ENCODE measurements at regions not wholly inside any gene's neighbourhood (a gene's known extent, or its start where the extent isn't known, plus 50 kb on each side); places are given as distances from the start of the nearest gene placed in this dataset.
"Not testable (repeated sequence)": the region's sequence is repeated elsewhere in the genome, so short reads cannot be mapped to it uniquely, and the experiment has no call there.

DNA sequence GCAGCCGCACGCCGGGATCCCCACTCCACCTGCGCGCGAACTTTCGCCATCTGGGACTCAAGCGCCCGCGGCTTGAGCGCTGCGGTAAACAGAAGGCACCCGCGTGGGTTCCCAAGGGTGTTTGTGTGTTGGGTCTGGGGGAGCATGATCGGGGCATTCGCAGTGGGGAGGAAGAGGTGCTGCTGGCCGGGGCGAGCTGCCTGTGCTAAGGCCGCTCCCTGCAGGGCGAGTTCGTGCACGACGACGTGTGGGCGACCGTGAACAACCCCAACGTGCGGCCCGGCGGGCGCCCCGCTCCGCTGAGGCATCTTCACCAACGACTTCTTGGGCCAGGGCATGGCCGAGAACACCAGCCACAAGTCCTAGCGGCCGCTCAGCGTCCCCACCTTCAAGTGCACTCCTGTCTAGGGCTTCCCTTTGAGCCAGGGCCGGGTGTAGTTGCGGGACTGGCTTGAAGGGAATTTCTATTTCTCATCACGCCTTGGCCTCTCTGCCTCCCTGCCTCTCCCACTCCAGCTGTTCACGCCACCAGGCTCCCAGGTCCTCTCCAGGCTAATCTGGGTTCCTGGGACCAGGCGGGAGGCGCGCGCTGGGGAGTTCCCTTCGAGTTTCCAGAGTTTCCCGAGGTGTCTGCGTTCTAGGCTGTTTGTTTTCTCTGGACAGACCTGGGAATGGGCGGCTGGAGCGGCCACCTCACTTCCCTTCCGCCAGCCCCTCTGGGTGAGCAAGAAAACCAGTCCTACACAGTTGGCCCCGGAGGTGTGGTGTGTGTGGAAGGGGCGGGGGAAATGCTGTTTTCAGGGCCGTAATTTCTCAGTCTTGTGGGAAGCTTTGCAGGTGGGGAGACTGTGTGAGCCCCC, 417.8 kb upstream of the TMTC1 start:
- DNase-seq = no peak

DNA sequence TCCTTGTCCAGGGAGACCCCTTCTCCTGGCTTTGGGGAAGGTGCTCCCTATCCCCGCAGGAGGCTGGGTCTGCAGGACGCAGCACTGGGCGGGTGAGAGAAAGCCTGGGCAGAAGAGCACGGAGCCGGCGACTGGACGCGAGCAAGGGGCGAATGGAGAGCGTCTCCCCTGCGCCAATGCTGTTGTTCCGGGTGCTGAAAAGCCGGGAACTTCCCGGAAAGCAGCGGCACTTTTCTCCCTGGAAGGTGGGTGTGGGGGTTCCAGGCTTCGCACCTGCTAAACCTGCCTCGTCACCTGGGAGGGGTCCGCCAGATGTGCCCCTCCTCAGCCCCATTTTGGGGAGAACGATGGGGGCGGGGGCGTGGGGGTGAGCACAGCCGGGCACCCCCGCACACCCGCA, 417.1 kb upstream of the TMTC1 start:
- DNase-seq = no peak

DNA sequence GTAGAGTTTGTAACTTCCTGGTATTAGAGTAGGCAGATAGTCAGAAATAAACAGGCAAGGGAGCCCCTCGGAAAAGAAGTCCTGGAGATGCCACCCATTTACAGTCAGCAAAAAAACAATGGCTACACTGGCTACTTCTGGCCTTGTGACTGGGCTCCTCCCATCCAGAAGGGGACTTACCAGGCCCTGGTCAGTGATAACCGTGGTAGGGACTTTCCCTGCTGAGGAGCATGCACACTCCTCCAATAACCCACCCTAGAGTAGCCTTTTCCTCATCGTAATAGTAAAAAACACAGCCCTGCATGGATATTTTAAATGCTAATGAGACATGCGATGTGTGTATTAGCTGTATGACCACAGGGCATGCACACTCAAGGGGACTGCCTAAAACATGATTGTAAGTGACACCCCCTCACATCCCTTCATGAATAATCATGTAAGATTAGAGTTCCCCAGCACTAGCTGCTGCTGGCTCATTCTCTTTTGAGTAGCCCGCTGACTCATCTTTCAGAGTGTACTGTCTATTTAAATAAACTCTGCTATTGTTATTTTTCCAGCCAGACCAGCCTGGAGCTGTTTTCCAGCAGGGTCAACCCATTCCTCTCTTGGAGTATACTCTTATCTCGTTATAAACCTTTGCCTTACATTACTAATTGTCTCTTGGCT, 413.8 kb upstream of the TMTC1 start:
- DNase-seq = no peak

DNA sequence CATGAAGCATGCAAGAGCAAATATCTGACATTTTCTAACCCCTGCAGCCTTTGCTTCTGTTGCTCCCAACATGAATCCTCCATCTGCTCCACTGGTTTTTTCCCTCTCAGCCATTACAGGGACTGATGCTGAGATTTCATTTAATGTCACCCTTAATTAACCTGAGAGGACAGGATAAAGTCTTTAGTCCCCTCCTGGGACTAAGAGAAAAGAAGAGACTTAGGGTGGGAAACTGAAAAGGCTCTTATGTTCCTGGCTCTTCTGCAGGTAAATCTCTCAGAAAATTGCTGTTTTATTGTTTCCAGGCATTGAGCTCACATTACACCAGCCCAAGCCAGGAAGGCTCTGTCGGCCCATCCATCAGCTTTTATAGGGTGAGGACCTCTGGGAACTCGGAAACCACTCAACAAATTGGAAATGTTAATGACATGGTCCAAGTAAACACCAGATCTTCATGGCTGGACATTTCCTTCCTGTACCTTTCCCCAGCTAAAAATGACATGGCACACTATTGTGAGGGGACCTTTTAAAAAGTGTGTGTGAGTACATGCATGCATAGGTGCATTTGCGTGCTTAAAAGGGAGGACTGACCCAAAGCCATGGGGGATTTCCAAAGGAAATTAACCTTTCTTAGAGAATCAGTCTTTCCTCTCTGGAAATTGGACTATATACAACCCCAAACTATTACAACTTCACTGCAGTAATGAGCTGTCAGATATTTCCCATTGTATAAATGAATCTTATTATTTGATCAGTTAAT, 408.1 kb upstream of the TMTC1 start:
- DNase-seq = no peak

DNA sequence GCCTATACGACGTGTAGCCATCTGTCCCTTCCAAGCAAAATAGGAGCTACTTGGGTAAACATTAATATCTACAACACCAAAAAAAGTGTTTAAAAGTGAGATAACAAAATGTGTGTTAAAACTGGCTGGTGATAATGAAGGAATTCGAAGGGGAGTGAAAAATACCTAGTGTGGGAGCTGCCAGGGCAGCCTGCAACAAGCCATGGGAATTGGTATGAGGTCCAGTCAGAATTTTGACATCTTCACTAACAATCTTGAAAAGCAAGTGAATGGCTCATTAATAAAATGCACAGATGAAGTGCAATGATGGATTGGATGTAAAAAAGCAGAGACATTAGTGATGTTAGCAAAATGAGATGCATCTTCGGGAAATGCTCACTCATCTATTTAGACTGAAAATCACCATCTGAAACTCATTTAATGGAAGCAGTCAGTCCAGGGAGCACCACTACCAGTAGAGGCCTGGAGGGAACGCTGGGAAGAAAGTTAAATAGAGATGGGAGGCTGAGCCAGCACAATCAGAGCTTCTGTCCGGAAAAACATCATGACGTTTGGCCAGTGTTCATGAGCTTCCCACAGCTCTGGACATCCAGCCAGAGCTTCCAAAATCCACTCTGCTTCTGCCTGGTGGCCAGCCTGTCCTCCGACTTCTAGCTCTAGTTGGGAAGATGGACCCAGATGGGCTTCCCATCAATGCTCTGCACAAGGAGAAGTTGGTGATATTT, 405.0 kb upstream of the TMTC1 start:
- DNase-seq = no peak

DNA sequence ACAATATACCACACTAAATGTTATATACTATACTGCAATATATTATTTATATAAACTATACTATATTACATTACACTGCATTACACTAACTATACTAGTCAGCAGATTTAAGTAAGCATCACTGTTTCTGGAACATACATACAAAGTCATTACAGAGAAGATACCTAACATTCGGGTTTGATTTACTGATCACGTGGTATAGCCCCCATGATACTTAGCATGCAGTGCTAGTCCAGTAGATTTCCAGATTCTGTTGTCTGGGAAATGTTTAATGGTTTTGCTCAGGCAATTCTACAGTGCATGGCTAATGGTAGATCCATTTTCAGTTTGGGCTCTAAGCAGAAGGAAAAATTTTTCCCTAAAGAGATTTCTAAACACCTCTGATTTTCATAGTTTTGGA, 403.7 kb upstream of the TMTC1 start:
- DNase-seq = no peak

DNA sequence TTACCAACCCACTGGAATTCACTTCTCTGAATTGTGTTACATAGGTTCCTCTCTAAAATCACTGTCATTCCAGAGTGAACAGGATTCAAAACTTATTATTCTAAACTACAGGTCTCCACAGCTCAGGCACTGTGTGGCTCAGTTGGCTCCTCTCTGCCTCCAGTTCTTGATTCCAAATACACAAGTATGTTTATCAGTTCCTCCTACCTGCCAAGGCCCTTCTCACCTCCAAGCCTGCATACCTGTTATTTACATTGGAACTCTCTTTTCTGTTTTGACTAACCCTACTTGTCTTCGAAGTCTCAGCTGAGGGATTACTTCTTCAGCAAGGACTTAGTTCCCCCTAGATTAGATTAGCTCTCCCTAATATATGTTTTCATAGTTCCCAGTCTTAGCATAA, 397.6 kb upstream of the TMTC1 start:
- DNase-seq = no peak

DNA sequence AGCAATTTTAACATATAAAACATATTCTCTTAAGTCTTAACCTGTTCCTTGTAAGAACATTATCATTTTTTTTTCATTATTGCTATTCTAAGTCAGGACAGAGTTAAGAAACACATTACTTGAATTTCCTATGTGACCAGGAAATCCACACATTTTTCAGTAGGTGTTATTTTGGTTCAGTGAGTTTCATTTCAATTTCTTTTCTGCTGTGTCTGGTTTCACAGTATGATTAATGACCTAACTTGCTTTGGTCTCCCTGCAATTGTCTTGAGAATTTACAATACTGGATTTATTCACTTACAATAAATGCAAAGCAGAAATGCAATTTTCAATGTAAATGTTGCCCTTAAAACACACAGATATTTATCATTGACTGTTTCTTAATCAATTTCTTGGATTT, 396.9 kb upstream of the TMTC1 start:
- no peak for DNase-seq

DNA sequence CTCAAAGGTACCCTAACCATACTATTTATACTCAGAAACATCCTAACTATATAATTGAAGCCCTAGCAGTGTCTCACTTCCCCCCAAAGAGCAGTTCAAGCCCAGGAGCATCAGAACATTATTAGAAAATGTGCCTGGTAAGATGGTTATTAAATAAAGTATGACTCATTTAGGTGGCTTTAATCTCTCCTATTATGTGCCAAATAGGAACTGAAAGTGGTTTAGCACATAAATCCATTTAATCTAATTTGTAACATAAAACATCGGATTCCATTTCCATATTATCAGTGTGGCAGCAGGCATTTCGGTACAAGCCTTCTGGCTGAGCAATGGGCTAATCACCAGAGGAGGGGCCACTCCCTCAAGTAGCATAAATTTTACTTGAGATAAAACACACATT, 395.2 kb upstream of the TMTC1 start:
- DNase-seq = no peak

DNA sequence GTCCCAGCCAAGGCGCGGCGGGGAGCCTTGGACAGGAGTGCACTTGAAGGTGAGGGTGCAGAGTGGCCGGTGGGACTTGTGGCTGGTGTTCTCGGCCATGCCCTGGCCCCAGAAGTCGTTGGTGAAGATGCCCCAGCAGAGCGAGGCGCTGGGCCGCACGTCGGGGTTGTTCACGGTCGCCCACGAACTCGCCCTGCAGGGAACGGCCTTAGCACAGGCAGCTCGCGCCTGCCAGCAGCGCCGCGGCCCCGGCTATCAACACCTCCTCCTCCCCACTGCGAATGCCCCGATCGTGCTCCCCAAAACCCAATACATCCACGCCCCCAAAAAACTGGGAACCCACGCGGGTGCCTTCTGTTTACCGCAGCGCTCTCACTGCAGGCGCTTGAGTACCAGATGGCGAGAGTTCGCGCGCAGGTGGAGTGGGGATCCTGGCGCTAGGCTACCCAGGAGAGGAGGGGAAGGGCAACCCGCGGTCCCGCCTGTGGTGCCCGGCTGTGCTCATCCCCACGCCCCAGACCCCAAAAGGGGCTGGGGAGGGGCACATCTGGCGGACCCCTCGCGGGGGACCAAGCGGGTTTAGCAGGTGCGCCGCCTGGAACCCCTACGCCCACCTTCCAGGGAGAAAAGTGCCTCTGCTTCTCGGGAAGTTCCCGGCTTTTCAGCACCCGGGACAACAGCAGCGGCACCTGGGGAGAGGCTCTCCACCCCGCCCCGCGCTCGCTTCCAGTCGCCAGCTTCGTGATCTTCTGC, 386.3 kb upstream of the TMTC1 start:
- DNase-seq = no peak

DNA sequence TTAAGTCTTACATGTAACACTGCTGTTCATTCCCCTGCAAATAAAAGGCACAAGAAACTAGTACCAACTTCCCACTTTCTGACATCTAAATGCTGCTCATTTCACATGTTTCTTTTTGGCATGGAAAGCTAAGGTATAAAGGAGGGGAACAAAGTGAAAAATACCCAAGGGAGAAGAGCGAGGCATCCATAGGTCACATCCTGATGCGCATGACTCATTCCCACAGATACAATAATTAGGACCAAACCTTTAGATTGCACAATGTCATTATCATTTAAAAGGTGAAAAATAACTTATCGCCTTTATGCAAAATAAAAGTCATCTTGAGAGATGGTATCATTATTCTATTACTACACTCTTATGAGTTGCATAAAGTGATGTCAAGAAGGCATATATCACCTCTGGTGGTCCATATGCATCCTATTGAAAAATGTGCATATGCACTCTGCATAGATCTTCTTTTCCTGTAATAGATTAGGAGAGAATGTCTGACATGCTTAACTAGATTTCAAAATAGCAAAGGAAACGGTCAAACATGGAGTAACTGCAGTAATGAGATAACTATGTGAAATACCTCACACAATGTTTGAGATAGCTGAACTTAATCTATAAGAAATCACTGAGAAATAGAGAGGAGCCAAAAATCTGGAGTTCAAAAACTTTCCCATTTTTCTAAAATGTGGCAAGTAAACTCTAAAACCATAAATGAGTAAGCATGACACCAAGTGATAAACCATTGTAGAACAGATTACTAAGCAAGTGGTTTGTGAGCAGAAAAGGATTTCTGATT, 382.5 kb upstream of the TMTC1 start:
- no peak for DNase-seq

DNA sequence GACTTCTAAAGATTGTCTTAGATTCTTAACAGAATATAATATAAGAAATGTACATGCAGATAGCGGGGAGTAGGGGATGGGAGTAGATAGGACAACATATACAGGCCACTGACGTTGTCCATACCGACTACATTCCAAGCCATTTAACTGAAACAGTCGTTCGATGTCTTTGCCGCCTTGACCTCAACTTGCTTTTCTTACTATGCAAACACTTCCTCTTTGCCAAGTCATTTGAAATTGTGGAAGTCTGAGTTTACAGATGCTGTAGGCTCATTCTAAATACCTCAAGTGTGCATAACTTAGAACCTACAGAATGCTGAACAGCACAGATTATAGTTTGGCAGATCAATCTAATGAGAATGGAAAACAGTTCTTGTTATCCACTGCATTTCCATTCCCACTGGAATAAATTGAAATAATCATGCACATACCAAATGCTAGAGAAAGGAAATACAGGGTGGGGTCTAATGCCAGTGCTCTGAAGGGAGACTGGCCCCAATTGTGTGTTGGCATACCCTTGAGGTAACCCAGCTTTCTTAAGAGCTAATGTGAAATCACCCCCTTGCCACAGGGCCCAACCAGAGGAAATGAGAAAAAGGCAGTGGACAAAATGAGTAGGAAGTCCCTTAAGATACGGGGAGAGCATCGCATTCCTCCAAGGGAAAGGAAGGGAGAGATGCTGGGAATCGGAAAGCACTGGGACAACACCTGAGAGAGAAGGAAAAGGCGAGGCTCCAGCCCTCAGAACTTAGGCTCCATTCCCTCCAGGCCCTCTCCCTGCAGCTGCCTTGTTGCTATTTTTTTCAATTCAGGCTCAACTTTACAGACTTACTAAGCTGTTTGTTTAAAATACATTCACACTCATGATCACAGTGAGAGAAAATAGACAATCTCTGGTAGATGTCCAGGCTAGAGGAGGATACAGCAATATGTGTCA, 380.9 kb upstream of the TMTC1 start:
- DNase-seq = no peak

DNA sequence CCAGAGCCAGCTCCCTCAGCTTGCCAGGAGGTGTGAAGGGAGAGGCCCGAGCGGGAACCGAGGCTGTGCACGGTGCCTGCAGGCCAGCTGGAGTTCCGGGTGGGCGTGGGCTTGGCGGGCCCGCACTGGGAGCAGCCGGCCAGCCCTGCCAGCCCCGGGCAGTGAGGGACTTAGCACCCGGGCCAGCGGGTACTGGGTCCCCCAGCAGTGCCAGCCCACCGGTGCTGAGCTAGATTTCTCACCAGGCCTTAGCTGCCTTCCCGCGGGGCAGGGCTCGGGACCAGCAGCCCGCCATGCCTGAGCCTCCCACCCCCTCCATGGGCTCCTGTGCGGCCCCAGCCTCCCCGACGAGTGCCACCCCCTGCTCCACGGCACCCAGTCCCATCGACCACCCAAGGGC, 373.1 kb upstream of the TMTC1 start:
- not testable (repeated sequence) for DNase-seq

DNA sequence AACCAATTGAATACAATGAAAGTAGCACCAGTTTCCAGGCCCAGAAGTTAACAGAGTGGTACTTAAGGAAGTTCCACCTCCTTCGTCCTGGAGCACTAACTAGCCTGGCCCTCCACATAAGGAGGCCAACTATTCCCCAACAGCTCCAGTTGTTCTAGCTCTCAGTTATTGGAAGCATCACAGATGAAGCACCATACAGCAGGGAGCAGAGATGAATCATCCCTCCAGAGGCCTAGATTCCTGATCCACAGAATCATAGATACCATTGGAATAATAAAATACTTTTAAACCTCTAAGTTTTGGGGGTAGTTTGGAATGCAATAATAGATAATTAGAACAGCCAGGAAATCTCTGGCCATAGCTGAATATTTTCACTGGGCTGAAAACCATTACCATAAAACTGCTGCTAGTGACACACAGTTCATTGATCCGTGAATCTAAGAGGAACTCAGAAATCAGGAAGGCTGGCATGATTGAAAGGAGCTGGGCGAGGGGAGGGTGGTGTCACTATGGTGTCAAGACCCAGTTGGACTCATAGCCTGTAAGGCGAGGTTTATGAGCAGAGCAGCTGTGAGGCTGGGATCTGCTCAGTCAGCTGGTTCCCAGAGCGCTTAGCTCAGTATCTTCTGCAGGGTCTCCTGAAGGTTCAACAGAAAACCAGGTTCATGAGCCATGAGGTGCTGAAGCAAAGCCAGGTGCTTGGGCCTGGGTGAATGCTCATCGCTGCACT, 371.4 kb upstream of the TMTC1 start:
- no peak for DNase-seq

DNA sequence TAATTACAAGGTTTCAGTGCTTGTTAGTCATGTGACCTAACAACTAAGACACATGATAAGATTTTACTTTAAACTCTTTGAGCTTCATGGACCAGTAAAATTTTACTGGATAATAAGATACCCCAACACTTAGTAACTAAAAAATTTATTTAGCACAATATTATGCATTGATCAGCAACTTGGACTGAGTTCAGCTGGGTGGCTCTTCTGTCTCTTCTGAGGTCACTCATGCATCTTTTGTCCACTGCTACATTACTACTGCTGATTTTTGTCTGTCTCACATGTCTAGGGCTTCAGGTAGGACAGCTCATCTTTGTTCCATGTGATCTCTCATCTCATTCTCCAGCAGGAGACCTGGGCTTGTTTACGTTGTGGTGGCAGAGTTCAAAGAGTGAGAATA, 370.2 kb upstream of the TMTC1 start:
- no peak for DNase-seq

DNA sequence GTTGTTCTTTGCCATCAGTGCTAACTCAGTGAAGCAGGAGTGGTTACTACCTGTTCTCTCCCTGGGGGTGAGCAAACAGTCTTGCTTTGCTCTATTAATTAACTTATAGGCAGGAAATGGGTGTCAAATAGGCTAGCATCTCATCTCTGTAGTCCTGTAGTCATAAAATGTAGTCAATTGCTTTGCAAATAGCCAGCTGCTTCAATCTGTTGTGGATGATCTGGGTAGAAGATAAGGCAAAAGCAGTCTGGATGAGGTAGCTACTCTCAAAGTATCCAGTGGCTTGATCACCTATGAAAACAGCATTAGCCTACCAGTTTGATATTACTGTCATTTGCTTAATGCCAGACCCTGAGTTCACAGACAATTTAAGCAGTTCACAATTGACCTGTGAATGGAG, 369.0 kb upstream of the TMTC1 start:
- DNase-seq = no peak

DNA sequence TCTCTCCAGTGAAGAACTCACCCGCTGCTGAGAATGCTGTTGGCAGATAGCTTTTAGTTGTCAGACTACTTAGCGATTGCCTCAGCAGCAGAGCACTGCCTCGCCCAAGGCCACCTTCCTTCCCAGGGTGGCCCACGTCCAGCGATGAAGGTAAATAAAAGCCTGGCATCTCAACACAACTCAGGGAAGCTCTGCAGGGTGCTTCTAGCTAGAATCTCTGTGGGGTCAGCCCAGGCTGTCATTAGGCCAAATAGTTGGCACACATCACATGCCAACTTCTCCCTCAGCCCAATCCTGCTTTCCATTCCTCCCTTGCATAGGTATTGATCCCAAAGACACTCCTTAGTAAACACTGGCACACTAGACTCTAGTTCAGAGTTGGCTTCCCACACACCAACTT, 368.1 kb upstream of the TMTC1 start:
- no peak for DNase-seq

DNA sequence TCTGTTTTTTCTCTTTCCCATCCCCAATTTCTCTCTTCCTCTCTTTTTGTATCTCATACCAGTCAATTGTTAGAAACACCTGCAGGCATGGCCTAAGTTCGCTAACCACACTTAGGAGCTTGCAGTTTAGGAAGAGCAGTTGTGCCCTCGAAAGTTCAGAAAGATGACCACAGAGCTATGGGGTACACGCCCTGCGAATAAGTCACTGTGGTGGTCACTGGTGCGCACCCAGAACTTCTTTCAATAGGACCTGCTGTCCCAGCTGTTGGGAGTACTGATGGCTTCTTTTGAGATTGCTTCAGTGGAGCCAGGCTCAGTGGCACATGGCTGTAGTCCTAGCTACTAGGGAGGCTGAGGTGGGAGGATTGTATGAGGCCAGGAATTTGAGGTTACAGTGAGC, 362.8 kb upstream of the TMTC1 start:
- DNase-seq = no peak

DNA sequence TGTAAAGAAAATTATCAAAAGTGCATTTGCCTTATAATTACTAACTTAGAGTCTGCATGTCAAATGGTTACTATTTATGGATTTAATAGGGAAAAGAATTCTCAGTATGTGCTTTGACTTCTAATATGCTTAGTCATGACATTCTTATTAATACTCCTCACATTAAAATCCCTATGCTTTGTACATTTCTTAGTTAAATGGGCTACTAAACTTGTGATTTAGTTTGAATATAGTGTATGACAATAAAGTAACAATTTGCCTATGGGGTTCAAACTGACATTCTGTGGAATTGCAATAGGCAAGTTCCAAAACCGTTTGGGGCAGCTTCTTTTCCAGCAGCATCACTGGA, 361.9 kb upstream of the TMTC1 start:
- DNase-seq = no peak

All from activated CD8-positive, alpha-beta memory T cell treated with anti-CD3 and anti-CD28 coated beads, Interleukin-2, amount 50 U/mL, for 48 hours (primary cell).